ENCODE measurements at regions not wholly inside any gene's neighbourhood (a gene's known extent, or its start where the extent isn't known, plus 50 kb on each side); places are given as distances from the start of the nearest gene placed in this dataset.

- no peak overlapping the region for H3K4me2 ChIP-seq (ENCODE audit: low read length)
- intact Hi-C loops (cut with micrococcal nuclease; ENCODE audit: unreplicated experiment) = no loop called here
- no peaks in the 10 kb centered on the region for H3K36me3 ChIP-seq (ENCODE audit: insufficient read depth, low read length)
- H3K4me3 ChIP-seq (ENCODE audit: low read depth, low read length, poor library complexity, severe bottlenecking) = no peak overlapping the region
- no peaks in the 10 kb centered on the region for H3K9me2 ChIP-seq (ENCODE audit: insufficient read depth, low read length)
- no peaks in the 10 kb centered on the region for H3K9me3 ChIP-seq (ENCODE audit: low read length)
- H4K20me1 ChIP-seq (ENCODE audit: insufficient read depth, low read length) = no peaks in the 10 kb centered on the region
- H3K4me1 ChIP-seq (ENCODE audit: insufficient read depth, low read length, poor library complexity, severe bottlenecking) = no peaks in the 10 kb centered on the region
- TF ChIP-seq CTCF (conservative IDR thresholded peaks at IDR 0.05; ENCODE audit: low read length) = no peak
- TF ChIP-seq EZH2phosphoT487 (IDR thresholded peaks at IDR 0.05; ENCODE audit: borderline replicate concordance, low read depth, low read length) = no peak
- ChIA-PET CTCF (ENCODE audit: unreplicated experiment) (no interaction called here), POLR2A (interaction anchor here (0.5 to 1.0 kb wide), 2 partner anchors 40 to 406 kb away, joined by 3 read pairs; no protein-coding TSS in a partner anchor)
- H3K79me2 ChIP-seq (ENCODE audit: insufficient read depth, low read depth, low read length) = no peaks in the 10 kb centered on the region
- no peak for DNase-seq (ENCODE audit: low spot score)
- H3K27ac ChIP-seq (ENCODE audit: low read depth, low read length, poor library complexity, severe bottlenecking) = no peak overlapping the region
- no peak overlapping the region for H2AFZ ChIP-seq (ENCODE audit: low read length)
- BruUV-seq (replicated peaks) = no TSS peak
Observed at GRCh38 chr6:85802162-85802561, 159.5 kb upstream of the SYNCRIP start.

GRCh38 chr6:85798931-85799652 is 156.4 kb upstream of the SYNCRIP start:
- Histone ChIP-seq H3K9me3 (ENCODE audit: low read length) (no peaks in the 10 kb centered on the region), H4K20me1 (ENCODE audit: insufficient read depth, low read length) (no peaks in the 10 kb centered on the region), H3K9me2 (ENCODE audit: insufficient read depth, low read length) (no peaks in the 10 kb centered on the region), H3K27ac (ENCODE audit: low read depth, low read length, poor library complexity, severe bottlenecking) (no peak overlapping the region), H3K4me3 (ENCODE audit: low read depth, low read length, poor library complexity, severe bottlenecking) (no peak overlapping the region), H3K4me2 (ENCODE audit: low read length) (no peak overlapping the region), H3K4me1 (ENCODE audit: insufficient read depth, low read length, poor library complexity, severe bottlenecking) (no peaks in the 10 kb centered on the region), H2AFZ (ENCODE audit: low read length) (no peak overlapping the region), H3K36me3 (ENCODE audit: insufficient read depth, low read length) (no peaks in the 10 kb centered on the region), H3K79me2 (ENCODE audit: insufficient read depth, low read depth, low read length) (no peaks in the 10 kb centered on the region)
- ChIA-PET POLR2A (interaction anchor here (0.6 kb wide), 1 partner anchor 529 kb away, joined by 3 read pairs; no protein-coding TSS in a partner anchor), CTCF (ENCODE audit: unreplicated experiment) (no interaction called here)
- DNase-seq (ENCODE audit: low spot score) = no peak
- intact Hi-C loops (cut with micrococcal nuclease; ENCODE audit: unreplicated experiment) = no loop called here
- BruUV-seq (replicated peaks) = no TSS peak
- TF ChIP-seq CTCF (conservative IDR thresholded peaks at IDR 0.05; ENCODE audit: low read length) = no peak
- TF ChIP-seq EZH2phosphoT487 (IDR thresholded peaks at IDR 0.05; ENCODE audit: borderline replicate concordance, low read depth, low read length) = no peak

GRCh38 chr6:85797993-85798392 is 155.3 kb upstream of the SYNCRIP start:
- Histone ChIP-seq H3K79me2 (ENCODE audit: insufficient read depth, low read depth, low read length) (no peaks in the 10 kb centered on the region), H3K9me2 (ENCODE audit: insufficient read depth, low read length) (no peaks in the 10 kb centered on the region), H4K20me1 (ENCODE audit: insufficient read depth, low read length) (no peaks in the 10 kb centered on the region), H3K4me2 (ENCODE audit: low read length) (no peak overlapping the region), H2AFZ (ENCODE audit: low read length) (no peak overlapping the region), H3K4me3 (ENCODE audit: low read depth, low read length, poor library complexity, severe bottlenecking) (no peak overlapping the region), H3K27ac (ENCODE audit: low read depth, low read length, poor library complexity, severe bottlenecking) (no peak overlapping the region), H3K36me3 (ENCODE audit: insufficient read depth, low read length) (no peaks in the 10 kb centered on the region), H3K9me3 (ENCODE audit: low read length) (no peaks in the 10 kb centered on the region), H3K4me1 (ENCODE audit: insufficient read depth, low read length, poor library complexity, severe bottlenecking) (no peaks in the 10 kb centered on the region)
- no TSS peak for BruUV-seq (replicated peaks)
- intact Hi-C loops (cut with micrococcal nuclease; ENCODE audit: unreplicated experiment) = no loop called here
- no peak for DNase-seq (ENCODE audit: low spot score)
- TF ChIP-seq CTCF (conservative IDR thresholded peaks at IDR 0.05; ENCODE audit: low read length) (no peak), EZH2phosphoT487 (IDR thresholded peaks at IDR 0.05; ENCODE audit: borderline replicate concordance, low read depth, low read length) (no peak)
- POLR2A ChIA-PET = no interaction called here
- CTCF ChIA-PET (ENCODE audit: unreplicated experiment) = no interaction called here

Measured in OCI-LY7 (cell line).